Lung microvascular endothelial cell (primary cell): ENCODE measurements at regions not wholly inside any gene's neighbourhood (a gene's known extent, or its start where the extent isn't known, plus 50 kb on each side); places are given as distances from the start of the nearest gene placed in this dataset.
"Not testable (repeated sequence)": the region's sequence is repeated elsewhere in the genome, so short reads cannot be mapped to it uniquely, and the experiment has no call there.

Experiments
- DNase-seq, 2 donors: peaks; one replicate each; pipeline versions ENCODE4 v3.0.0 to v3.0.0-alpha.2; 2010; ENCODE audit warnings: low read depth in 2 of 2

DNA sequence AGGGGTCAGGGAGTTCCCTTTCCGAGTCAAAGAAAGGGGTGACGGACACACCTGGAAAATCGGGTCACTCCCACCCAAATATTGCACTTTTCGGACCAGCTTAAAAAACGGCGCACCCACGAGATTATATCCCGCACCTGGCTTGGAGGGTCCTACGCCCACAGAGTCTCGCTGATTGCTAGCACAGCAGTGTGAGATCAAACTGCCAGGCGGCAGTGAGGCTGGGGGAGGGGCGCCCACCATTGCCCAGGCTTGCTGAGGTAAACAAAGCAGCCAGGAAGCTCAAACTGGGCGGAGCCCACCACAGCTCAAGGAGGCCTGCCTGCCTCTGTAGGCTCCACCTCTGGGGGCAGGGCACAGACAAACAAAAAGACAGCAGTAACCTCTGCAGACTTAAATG is 88.8 kb upstream of the IFNG-AS1 start:
- DNase-seq = not testable (repeated sequence)

DNA sequence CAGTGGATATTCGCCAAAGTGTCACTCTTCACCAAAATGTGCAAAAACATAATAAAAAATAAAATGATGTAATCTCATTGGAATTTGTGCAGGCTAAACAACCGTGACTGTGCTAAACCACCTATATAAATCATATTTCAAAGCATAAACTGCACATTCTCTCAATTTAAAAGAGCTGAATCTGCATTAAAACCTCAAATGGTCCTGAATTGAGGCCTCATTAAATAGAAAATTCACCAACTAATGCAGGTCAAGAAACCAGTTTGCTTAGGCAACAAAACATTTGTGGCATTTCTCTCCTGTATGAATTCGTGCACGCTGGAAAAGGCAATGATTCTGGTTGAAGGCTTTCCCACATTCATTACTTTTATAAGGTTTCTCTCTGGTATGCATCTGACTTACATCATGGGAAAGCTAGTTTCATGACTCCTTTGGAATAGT is 80.1 kb upstream of the IFNG-AS1 start:
- DNase-seq = no peak

DNA sequence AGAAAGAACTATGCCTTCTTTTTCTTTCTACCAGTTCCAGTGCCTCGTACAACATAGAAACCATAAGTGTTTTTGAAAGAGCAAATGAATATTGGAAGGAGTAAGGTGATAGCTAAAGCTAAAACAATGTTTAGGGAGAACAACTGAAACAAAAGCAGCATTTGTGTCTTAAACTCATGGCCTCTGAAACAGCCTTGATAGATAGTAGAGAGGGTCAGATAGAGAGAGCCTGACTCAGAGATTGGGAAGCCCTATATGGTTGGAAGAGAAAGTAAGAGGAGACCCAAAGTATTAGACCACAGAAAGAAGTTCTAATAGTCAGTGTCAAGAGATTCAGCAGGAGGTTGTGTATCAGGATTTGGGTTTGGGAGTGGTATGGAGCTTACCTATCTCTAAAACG is 79.6 kb upstream of the IFNG-AS1 start:
- DNase-seq = no peak

DNA sequence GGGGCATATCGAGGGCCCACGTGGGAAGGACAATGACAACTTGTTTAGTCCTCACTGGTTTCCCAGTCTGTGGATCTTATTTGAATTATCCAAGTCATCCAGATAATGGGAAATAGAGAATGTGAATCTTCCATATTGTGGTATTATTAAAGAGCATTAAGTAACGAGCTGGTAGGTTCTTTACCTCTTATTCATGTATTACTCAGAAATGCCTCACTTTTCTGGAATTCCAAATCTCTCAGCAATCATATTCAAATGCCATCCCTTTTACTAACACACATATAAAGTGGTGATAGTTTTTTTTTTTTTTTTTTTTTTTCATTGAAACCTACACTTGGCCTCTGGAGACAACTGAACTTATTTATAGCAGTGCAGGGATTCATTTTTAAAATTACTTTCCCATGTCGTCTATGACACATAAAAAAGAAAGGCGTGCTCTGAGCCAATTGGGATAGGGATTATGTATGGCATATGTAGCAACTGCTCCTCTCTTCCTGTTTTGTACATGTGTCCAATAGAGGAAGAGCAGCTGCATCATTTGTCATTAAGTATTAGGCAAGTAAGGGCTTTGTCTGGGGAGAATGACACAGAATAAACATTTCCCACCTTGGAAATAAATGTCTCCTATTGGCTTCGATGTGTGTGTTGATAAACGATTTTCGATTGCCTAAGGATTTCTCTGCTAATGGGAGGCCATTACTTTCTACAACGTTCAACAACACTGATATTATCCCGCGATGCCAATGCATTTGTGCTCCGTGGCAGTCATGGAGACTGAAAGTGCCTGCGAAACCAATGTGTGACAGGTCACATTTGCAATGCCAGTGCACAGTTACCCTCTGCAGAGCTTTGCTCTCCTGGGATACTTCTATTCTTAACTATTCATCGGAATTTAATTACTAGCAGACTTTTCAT is 78.6 kb upstream of the IFNG-AS1 start:
- peak in 1 of 2 donors; percentile 6 for DNase-seq

DNA sequence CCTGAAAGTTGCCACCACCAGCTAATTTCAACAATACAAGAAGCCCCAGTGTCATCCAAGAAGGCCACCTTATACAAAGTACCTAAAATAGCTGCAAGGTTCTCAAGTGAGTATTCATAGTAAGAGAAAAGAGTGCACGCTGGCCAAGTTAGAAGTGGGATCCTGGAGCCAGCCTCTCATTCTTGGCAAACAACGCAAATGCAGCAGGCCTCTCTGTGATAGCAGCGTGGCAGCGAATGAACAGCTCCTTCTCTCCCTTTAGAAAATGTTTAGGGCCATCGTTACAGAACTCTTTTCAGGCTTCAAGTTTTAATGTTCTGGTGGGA is 78.0 kb upstream of the IFNG-AS1 start:
- no peak for DNase-seq

DNA sequence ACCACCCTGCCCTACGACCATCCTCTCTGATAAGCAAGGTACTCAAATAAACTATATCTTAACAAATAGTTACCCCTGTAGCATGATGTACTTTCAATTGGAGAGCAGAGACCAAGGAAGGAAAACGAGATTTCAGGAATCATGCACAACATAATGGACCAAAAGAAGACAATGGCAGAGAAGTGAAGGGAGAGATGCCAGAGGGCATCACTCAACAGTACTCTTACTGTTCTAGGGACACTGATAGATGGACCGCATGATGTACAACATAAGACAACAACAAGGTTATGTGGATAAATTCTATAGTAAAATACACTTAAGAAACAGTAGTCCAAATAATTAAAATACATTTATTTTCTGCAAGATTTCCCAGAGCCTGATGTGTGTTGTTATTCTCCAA is 77.5 kb upstream of the IFNG-AS1 start:
- no peak for DNase-seq

DNA sequence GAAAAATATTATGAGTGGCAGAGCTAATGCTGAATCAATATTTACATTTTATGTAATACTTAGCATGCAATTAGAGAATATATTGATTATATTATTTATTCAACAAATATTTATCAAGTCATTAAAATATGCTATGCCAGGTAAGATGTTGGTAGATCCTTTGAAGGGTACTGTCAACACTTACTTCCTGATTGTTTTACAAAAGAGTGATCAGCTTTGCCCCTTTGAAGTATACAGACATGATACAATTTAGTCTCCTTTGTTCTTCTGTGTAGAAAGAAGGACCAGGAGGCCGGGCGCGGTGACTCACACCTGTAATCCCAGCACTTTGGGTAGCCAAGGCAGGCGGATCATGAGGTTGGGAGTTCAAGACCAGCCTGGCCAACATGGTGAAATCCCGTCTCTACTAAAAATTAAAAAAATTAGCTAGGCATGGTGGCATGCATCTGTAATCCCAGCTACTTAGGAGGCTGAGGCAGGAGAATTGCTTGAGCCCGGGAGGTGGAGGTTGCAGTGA is 73.9 kb upstream of the IFNG-AS1 start:
- no peak for DNase-seq

DNA sequence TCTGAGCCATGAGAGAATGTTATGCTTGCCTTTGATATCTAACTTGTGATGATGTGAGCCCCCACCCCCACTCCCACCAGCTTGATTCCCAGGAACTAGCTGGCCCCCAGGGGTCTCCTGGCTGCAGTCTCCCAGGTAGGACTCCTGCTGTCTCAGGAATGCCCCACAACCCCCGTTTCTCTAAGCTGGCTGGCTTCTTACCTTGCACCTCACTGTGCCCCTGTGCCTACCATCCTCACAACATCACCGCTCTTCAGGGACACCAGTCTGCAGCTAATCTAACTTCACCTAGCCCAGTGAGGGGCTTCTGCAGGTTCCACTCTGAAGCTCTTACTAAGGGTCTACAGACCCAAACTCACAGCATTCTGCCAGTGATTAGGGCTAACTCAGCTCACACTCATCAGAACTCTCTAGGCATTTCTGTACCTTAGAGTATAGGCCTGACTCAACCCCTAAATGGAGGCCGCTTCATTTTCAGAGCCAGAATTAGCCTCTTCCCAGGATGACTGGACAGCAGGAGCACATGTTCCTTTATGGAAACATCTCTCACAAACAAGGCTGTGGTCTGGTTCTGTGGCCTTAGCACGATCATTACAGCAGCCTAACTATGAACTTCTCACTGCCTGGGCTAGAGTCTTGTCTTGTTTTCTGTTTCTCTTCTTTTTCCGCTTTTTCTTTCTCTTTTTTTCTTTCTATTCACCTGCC is 72.8 kb upstream of the IFNG-AS1 start:
- DNase-seq = no peak

DNA sequence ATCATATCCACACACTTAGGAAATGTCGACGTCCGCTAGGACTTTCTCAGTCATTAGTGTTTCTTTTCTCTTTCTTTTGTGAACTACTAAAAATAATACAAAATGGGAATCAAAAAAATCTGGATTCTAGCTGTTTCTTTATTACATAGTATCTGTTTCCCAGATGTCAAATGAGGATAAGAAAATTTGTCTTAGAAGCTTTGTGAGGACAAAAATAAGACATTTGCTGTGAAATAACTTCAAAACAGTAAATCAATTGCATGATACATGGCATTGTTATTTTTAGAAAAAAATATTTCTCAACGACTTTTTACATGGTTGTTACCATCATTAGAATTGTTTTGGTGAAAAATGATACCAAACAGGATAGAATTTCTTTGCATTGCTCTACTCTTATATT is 71.4 kb upstream of the IFNG-AS1 start:
- DNase-seq = no peak

DNA sequence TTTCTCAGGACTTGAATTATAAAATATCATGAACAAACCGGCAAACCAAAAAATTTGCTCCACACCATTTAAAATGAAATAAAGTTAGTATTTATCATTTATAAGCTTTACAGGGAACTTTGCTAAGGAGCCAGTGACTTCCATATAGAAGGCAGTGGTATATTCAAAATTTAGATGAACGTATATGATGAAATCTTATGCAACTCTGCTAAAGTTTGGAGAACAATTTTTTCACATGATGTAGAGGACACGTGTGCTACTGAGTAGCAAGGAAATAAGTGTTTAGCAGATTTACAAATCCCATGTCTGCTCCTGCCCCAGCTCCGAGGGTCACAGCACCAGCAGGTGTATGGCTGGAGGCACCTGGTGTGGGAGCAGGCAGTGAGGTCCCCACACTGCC is 70.8 kb upstream of the IFNG-AS1 start:
- no peak for DNase-seq

DNA sequence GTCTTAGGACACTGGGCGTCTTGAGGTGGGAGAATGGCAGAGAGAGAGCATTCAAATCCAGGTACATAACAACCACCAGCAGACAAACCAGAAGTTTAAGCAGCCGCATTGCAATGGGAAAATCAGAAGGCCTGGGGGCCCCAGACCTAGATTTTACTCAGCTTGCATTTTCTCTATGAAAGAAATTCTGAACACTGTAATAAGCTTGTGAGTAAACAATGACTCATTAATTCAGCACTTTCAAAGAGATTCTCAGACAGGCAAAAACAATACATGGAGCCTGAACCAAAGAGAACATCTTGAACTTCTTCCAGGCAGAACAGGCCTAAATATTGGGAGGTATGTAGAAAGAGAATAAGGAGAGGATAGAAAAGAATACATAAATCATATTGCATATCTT is 69.8 kb upstream of the IFNG-AS1 start:
- DNase-seq = no peak

DNA sequence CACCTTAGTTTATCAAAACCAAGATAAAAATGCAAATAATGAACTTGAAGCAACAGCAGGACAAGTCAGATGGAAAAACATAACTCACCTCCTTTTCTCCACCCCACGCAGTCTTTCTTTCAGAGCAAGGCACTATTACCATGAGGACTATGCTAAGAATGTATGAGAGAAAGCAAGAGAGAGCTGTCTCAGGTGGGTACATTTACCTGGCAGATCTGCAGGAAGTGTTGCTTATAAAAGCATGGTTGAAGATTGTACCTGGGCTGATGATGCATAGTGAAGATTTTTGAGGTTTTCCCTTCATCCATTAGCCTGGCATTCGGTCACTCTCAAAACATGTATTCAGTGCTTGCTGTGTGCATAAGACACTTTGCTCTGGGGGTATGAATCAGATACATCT is 68.8 kb upstream of the IFNG-AS1 start:
- no peak for DNase-seq

DNA sequence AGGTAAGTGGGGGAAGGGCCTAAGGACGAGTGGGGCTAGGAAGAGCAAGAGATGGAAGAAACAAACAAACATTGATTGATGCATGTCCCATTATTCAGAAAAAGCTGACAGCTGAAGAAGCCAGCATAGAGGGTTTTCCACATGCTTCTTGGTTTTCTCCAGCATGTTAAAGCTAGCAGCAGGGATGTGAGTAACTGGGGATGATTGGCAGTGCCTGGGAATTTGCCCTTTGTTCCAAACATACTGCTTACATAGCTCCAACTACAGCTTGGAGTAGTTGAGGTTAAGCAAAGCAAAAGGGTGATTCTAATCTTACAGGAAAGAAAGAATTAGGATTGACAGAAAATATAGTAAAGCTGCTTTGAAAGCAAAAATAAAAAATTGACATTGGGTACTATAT is 68.0 kb upstream of the IFNG-AS1 start:
- no peak for DNase-seq

DNA sequence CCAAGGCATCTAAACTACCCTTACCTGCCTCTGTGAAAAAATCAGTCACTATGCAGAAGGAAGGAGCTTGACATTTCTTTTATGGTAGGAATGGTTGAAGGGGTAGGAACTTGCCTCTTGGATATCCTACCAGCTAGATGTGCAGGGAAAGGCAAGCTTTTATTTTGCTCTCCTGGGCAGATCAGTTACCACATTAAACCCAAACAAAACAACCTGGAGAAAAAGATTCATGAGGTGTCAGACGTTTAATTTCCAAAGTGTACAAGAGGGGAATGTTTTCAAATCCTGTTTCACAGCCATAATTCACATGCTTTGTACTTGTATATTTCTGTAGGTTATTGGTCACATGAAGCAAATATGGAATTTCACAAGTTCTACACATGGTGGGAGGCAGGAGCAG is 67.0 kb upstream of the IFNG-AS1 start:
- no peak for DNase-seq

DNA sequence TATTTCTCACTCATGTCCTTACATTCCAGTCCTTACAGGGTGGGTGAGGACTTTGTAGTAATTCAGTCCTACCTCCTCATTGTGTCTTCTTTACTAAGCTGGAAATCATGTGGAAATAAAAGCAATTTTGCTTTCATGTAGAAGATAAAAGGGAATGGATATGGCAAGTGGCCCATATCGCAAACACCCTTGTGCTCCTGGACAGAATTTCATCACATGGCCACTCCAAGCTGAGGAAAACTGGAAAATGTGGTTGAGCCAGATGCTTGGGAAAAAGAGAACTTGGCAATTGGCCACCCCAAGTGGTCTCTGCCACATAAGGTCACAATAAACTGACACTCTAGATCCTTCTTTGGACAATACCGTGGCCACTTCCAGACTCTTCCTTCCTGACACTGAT is 64.2 kb upstream of the IFNG-AS1 start:
- no peak for DNase-seq

DNA sequence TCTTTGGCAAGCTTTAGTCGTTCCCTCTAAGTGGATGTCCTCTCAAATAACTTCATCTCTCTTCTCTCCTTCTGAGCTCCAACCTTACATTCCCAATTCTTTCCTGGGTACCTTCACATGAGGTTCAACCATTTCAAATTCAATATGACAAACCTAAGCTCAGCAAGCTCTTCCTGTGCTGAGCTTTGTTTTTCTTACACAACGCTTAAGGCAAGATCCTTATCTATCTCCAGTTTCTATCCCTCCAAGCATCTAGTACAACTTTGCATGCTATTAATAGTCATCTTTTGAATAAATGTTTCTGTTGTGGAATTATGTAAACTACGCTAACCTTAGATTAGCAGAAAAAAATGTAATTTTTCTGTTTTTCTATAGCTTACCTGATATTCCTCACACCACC is 63.7 kb upstream of the IFNG-AS1 start:
- no peak for DNase-seq

DNA sequence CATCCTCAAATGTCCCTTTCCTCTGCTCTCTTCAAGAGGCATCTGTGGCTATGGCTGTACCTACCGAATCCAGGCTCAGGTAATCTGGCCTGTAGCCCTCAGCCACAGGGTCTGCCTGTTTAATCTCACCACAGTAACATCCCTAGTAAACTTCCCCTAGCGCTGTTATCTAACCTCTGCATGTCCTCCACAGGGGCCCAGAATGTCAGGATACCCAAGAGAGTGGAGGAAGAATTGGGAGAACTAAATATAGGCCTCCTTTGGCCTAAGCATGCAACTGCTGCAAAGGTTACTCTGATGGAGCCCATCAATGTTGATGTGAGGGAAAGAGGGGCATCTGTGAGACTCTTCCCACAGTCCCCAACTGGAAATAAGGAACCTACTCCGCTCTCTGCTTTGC is 63.2 kb upstream of the IFNG-AS1 start:
- DNase-seq = no peak

DNA sequence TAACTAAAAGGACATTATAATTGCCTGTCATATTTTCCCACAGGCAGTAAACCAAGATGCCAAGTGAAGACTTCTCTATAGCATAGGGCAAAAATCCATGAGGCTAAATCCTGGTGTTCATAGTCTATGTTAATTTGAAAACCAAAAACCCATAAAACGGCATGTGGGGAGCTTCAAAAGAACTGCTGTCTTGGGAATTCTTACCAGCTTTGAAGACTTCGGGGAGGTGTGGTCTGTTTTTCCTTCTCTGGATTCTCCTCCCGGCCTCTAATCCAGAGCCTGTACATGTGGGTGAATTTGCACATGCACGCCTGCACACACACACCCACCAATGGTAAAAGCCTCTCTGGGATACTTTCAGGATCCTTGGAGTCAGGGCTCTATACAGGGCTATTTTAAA is 61.9 kb upstream of the IFNG-AS1 start:
- no peak for DNase-seq

DNA sequence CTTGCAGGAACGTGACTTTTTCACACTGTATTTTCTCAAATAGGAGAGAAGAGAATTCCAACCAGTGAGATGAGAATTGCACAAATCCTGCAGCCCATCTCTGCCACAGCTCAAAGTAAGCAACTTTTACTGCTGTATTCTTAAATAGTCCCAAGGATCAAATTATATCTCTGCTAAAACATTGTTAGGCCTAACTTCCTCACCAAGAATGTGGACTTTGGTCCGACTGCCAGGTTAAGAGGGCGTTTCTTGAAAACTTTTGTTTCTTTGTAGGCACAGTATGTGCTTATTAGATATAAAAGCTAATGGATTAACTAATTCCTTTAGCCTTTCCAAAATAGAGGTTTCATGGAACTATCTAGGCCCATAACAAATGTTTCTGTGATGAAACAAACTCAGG is 61.4 kb upstream of the IFNG-AS1 start:
- no peak for DNase-seq

DNA sequence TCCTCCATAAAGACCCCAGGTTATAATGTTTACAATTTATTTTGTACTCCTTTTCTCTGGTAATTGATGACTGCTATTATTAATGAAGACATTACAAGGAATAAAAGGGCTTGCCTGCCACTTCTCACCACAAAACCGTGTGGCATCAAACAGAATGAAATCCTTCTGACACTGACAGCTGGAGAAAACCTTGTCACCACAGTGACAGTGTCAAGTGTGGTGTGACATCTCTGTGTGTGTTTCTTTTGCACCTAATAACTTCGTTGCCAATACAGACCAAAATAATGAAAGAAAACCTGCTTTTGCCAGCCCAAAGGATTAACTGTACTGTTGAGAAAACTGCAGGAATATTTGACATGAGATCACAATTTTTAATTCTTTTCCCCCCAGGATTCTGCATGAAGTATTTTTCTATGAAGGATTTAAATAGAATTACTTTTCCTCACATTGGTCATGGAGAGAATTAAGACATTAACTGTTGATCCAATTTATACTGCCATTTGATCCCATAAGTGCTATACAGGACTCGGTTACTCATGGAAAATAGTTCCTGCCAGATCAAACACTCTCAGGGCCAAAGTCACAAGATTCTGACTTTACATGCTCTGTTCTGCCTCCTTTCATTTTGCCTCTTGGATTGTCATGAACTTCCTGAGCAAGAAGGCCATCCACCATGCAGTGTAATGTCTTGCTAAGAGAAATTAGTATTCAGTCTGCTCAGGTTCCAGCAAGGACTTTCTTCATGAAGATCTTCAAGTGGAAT is 60.4 kb upstream of the IFNG-AS1 start:
- DNase-seq = no peak

DNA sequence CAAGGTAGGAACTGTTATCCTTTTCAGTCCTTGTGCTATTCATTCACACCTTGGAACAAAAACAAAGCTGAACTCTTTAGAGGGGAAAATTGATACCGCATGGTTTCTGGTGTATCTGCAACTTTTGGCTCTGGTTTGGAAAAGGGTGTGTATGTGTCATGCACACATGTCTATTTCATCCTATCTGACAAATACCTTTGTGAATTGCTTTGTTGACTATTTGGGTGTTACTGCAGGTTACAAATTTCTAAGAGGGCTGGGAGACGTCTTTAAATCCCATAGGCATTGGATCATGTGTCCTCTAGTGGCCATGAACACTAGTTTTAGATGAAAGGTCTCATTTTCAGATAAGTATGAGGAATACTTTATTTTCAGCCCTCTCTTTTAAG is 59.9 kb upstream of the IFNG-AS1 start:
- DNase-seq = no peak

DNA sequence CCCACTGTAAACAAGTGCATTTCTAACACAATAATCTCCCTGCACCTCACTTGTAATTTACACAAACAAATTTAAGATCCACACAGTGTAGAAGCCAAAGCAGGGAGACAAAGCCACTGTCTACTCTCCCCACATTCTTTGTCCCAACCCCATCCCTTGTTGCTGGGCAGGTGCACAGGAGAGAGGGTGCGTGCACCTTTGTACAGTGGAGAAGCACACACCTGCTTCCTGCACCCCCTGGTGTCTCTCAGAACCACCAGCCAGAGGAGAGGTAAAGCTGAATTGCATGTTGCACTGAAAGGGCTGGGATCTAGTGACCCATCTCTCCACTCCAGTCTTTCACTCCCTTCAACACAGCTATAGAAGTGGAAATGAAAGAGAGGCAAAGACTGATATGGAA is 51.4 kb upstream of the IFNG-AS1 start:
- DNase-seq = no peak
